Right renal pelvis (tissue), 4 donors: ENCODE measurements at regions not wholly inside any gene's neighbourhood (a gene's known extent, or its start where the extent isn't known, plus 50 kb on each side); places are given as distances from the start of the nearest gene placed in this dataset.
"Not testable (repeated sequence)": the region's sequence is repeated elsewhere in the genome, so short reads cannot be mapped to it uniquely, and the experiment has no call there.

Experiments used
- DNase-seq, 4 donors: peaks; one replicate each; pipeline ENCODE4 v3.0.0-alpha.2; 2013; ENCODE audit warnings: low read depth in 4 of 4, low spot score in 3 of 4, missing footprints in 1 of 4

- DNase-seq, result no peak
Observed at GRCh38 chr4:30536231-30536630, 183.9 kb upstream of the PCDH7 start.

GRCh38 chr4:30537456-30537855, 182.7 kb upstream of the PCDH7 start:
- no peak for DNase-seq

GRCh38 chr4:30538794-30539193, 181.4 kb upstream of the PCDH7 start:
- DNase-seq, result no peak

- DNase-seq, result no peak
Observed at GRCh38 chr4:30543057-30543456, 177.1 kb upstream of the PCDH7 start.

- no peak for DNase-seq
Observed at GRCh38 chr4:30553151-30553550, 167.0 kb upstream of the PCDH7 start.

- DNase-seq, result no peak
Observed at GRCh38 chr4:30553706-30554105, 166.5 kb upstream of the PCDH7 start.

- no peak for DNase-seq
Observed at GRCh38 chr4:30555775-30556174, 164.4 kb upstream of the PCDH7 start.

GRCh38 chr4:30559481-30559880, 160.7 kb upstream of the PCDH7 start:
- no peak for DNase-seq

GRCh38 chr4:30586850-30587249, 133.3 kb upstream of the PCDH7 start:
- DNase-seq, result no peak

- DNase-seq, result not testable (repeated sequence)
Observed at GRCh38 chr4:30589669-30590068, 130.5 kb upstream of the PCDH7 start.

- DNase-seq, result no peak
Observed at GRCh38 chr4:30600246-30601017, 119.7 kb upstream of the PCDH7 start.

GRCh38 chr4:30601070-30601865, 118.9 kb upstream of the PCDH7 start:
- no peak for DNase-seq

- no peak for DNase-seq
Observed at GRCh38 chr4:30605616-30606190, 114.5 kb upstream of the PCDH7 start.

GRCh38 chr4:30610361-30610760, 109.8 kb upstream of the PCDH7 start:
- no peak for DNase-seq

- DNase-seq, result no peak
Observed at GRCh38 chr4:30614771-30615170, 105.4 kb upstream of the PCDH7 start.

GRCh38 chr4:30616942-30617646, 103.1 kb upstream of the PCDH7 start:
- no peak for DNase-seq

- no peak for DNase-seq
Observed at GRCh38 chr4:30617836-30618235, 102.3 kb upstream of the PCDH7 start.

GRCh38 chr4:30619679-30620078, 100.5 kb upstream of the PCDH7 start:
- no peak for DNase-seq

- no peak for DNase-seq
Observed at GRCh38 chr4:30620711-30621110, 99.5 kb upstream of the PCDH7 start.

- no peak for DNase-seq
Observed at GRCh38 chr4:30630431-30630830, 89.7 kb upstream of the PCDH7 start.

GRCh38 chr4:30632751-30633150, 87.4 kb upstream of the PCDH7 start:
- DNase-seq, result no peak
